HEK293 (cell line): ENCODE measurements at regions not wholly inside any gene's neighbourhood (a gene's known extent, or its start where the extent isn't known, plus 50 kb on each side); places are given as distances from the start of the nearest gene placed in this dataset.

Experiments used
- CTCF ChIA-PET: fragments of 350-600 bp; formaldehyde crosslinking; extraction: SDS; loops from one replicate; lab custom pipeline; 2021; ENCODE audit warnings: antibody characterized with exemption; lab: Yijun Ruan, JAX
- POLR2A ChIA-PET: fragments of 300-600 bp; formaldehyde crosslinking; extraction: SDS; loops from one replicate; lab custom pipeline; 2020; ENCODE audit warnings: antibody characterized with exemption, inconsistent platforms; lab: Yijun Ruan, JAX
- H3K27ac ChIP-seq: fragments of 200-500 bp; sonication (Bioruptor generic); 2 replicates; pipeline ENCODE4 v1.5.1; 2014; ENCODE audit warnings: low read depth, low read length, control low read depth, inconsistent platforms; ENCODE audit errors: extremely low read depth
- H3K36me3 ChIP-seq, 2 experiments: fragments of 200-500 bp in 1 of 2; sonication (Bioruptor generic) in 1 of 2; 1 replicate in 1 of 2; 2 replicates in 1 of 2; pipeline ENCODE4 v1.5.1; 2014 to 2017; ENCODE audit warnings: inconsistent platforms in 2 of 2, low read length in 2 of 2; ENCODE audit not compliant: control insufficient read depth in 2 of 2, insufficient read depth in 1 of 2
- H3K4me1 ChIP-seq: fragments of 200-500 bp; sonication (Bioruptor generic); 2 replicates; pipeline ENCODE4 v1.5.1; 2014; ENCODE audit warnings: mild to moderate bottlenecking, low read length, inconsistent platforms; ENCODE audit not compliant: control insufficient read depth, insufficient read depth
- H3K4me3 ChIP-seq: 2 replicates; pipeline ENCODE4 v1.5.1; 2011; ENCODE audit warnings: low read depth, mild to moderate bottlenecking, control low read depth, low read length, moderate library complexity
- H3K9me3 ChIP-seq: fragments of 200-500 bp; sonication (Bioruptor generic); 2 replicates; pipeline ENCODE4 v1.5.1; 2014; ENCODE audit warnings: low read depth, low read length, inconsistent platforms; ENCODE audit not compliant: control insufficient read depth, insufficient read depth
- KLF10 ChIP-seq: fragments of 450-650 bp; IDR thresholded peaks from 2 replicates; pipeline ENCODE4 v1.5.1; 2018; ENCODE audit warnings: missing biosample characterization, mild to moderate bottlenecking, missing genetic modification characterization
- MYNN ChIP-seq: fragments of 450-650 bp; formaldehyde crosslinking; IDR thresholded peaks from 2 replicates; pipeline ENCODE4 v1.5.1; 2016; ENCODE audit warnings: missing biosample characterization, missing genetic modification characterization, borderline replicate concordance
- SP2 ChIP-seq: fragments of 450-650 bp; formaldehyde crosslinking; IDR thresholded peaks from 2 replicates; pipeline ENCODE4 v1.5.1; 2016; ENCODE audit warnings: missing biosample characterization, missing genetic modification characterization
- WT1 ChIP-seq: fragments of 450-650 bp; formaldehyde crosslinking; IDR thresholded peaks from 2 replicates; pipeline ENCODE4 v1.5.1; 2016; ENCODE audit warnings: missing biosample characterization, missing genetic modification characterization
- ZBTB20 ChIP-seq: fragments of 450-650 bp; formaldehyde crosslinking; IDR thresholded peaks from 2 replicates; pipeline ENCODE4 v1.5.1; 2016; ENCODE audit warnings: missing biosample characterization, missing genetic modification characterization
- ZNF19 ChIP-seq: fragments of 450-650 bp; formaldehyde crosslinking; IDR thresholded peaks from 2 replicates; pipeline ENCODE4; 2016; ENCODE audit warnings: missing biosample characterization, missing genetic modification characterization, low read depth
- ZNF302 ChIP-seq: fragments of 450-650 bp; formaldehyde crosslinking; IDR thresholded peaks from 2 replicates; pipeline ENCODE4 v1.5.1; 2016; ENCODE audit warnings: missing biosample characterization, missing genetic modification characterization, low read depth
- ZNF341 ChIP-seq: fragments of 450-650 bp; formaldehyde crosslinking; IDR thresholded peaks from 2 replicates; pipeline ENCODE4; 2016; ENCODE audit warnings: low read depth, missing biosample characterization, missing genetic modification characterization
- ZNF37A ChIP-seq: fragments of 450-650 bp; IDR thresholded peaks from 2 replicates; pipeline ENCODE4 v1.5.1; 2018; ENCODE audit warnings: missing biosample characterization, missing genetic modification characterization
- ZNF404 ChIP-seq: fragments of 450-650 bp; formaldehyde crosslinking; IDR thresholded peaks from 2 replicates; pipeline ENCODE4 v1.5.1; 2017; ENCODE audit warnings: missing biosample characterization, missing genetic modification characterization
- ZNF510 ChIP-seq: fragments of 450-650 bp; formaldehyde crosslinking; IDR thresholded peaks from 2 replicates; pipeline ENCODE4 v1.5.1; 2018; ENCODE audit warnings: mild to moderate bottlenecking, missing genetic modification characterization, missing biosample characterization; ENCODE audit not compliant: insufficient replicate concordance
- ZNF514 ChIP-seq: fragments of 450-650 bp; formaldehyde crosslinking; IDR thresholded peaks from 2 replicates; pipeline ENCODE4 v1.5.1; 2016; ENCODE audit warnings: missing biosample characterization, missing genetic modification characterization
- ZNF521 ChIP-seq: fragments of 450-650 bp; formaldehyde crosslinking; IDR thresholded peaks from 2 replicates; pipeline ENCODE4 v1.5.1; 2017; ENCODE audit warnings: missing biosample characterization, mild to moderate bottlenecking, missing genetic modification characterization
- ZNF558 ChIP-seq: fragments of 450-650 bp; formaldehyde crosslinking; IDR thresholded peaks from 2 replicates; pipeline ENCODE4 v1.5.1; 2016; ENCODE audit warnings: missing biosample characterization, missing genetic modification characterization
- ZNF560 ChIP-seq: fragments of 450-650 bp; formaldehyde crosslinking; IDR thresholded peaks from 2 replicates; pipeline ENCODE4 v1.5.1; 2017; ENCODE audit warnings: missing biosample characterization, missing genetic modification characterization, borderline replicate concordance
- ZNF571 ChIP-seq: fragments of 450-650 bp; formaldehyde crosslinking; IDR thresholded peaks from 2 replicates; pipeline ENCODE4 v1.5.0; 2017; ENCODE audit warnings: missing biosample characterization, missing genetic modification characterization
- TF ChIP-seq, protein P1 (sequence below): fragments of 450-650 bp; formaldehyde crosslinking; IDR thresholded peaks from 2 replicates; pipeline ENCODE4 v1.5.1; 2016; ENCODE audit warnings: missing biosample characterization, missing genetic modification characterization, borderline replicate concordance
- TF ChIP-seq, protein P2 (sequence below): fragments of 450-650 bp; formaldehyde crosslinking; conservative IDR thresholded peaks from 2 replicates; pipeline ENCODE4 v1.5.1; 2016; ENCODE audit warnings: low read depth, missing biosample characterization, missing genetic modification characterization
- TF ChIP-seq, protein P3 (sequence below): fragments of 450-650 bp; formaldehyde crosslinking; IDR thresholded peaks from 2 replicates; pipeline ENCODE4 v1.5.1; 2016; ENCODE audit warnings: missing biosample characterization, missing genetic modification characterization
- TF ChIP-seq, protein P4 (sequence below): fragments of 450-650 bp; formaldehyde crosslinking; IDR thresholded peaks from 2 replicates; pipeline ENCODE4 v1.5.1; 2017; ENCODE audit warnings: missing biosample characterization, missing genetic modification characterization

DNA sequence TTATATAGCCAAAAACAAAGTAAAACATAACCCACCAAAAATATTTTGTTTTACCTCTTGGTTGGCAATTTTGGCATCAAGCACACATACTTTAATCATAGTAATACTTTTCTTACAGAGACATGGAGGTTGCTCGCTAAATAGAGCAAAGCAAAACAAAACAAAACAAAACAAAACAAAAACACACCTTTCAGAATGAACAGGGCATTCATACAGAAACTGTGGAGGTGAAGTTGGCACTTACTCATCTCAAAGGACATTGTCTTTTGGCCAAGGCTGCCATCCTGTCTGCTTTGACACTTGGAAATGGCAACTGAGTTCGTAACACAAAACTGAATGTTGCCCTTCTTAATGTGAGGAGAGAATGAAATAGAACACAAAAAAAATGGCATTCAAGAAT is 773.1 kb downstream of the USP25 start (continued):
- TF ChIP-seq, protein P1, sequence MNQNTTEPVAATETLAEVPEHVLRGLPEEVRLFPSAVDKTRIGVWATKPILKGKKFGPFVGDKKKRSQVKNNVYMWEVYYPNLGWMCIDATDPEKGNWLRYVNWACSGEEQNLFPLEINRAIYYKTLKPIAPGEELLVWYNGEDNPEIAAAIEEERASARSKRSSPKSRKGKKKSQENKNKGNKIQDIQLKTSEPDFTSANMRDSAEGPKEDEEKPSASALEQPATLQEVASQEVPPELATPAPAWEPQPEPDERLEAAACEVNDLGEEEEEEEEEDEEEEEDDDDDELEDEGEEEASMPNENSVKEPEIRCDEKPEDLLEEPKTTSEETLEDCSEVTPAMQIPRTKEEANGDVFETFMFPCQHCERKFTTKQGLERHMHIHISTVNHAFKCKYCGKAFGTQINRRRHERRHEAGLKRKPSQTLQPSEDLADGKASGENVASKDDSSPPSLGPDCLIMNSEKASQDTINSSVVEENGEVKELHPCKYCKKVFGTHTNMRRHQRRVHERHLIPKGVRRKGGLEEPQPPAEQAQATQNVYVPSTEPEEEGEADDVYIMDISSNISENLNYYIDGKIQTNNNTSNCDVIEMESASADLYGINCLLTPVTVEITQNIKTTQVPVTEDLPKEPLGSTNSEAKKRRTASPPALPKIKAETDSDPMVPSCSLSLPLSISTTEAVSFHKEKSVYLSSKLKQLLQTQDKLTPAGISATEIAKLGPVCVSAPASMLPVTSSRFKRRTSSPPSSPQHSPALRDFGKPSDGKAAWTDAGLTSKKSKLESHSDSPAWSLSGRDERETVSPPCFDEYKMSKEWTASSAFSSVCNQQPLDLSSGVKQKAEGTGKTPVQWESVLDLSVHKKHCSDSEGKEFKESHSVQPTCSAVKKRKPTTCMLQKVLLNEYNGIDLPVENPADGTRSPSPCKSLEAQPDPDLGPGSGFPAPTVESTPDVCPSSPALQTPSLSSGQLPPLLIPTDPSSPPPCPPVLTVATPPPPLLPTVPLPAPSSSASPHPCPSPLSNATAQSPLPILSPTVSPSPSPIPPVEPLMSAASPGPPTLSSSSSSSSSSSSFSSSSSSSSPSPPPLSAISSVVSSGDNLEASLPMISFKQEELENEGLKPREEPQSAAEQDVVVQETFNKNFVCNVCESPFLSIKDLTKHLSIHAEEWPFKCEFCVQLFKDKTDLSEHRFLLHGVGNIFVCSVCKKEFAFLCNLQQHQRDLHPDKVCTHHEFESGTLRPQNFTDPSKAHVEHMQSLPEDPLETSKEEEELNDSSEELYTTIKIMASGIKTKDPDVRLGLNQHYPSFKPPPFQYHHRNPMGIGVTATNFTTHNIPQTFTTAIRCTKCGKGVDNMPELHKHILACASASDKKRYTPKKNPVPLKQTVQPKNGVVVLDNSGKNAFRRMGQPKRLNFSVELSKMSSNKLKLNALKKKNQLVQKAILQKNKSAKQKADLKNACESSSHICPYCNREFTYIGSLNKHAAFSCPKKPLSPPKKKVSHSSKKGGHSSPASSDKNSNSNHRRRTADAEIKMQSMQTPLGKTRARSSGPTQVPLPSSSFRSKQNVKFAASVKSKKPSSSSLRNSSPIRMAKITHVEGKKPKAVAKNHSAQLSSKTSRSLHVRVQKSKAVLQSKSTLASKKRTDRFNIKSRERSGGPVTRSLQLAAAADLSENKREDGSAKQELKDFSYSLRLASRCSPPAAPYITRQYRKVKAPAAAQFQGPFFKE (tag by site-specific recombination), result no peak
- TF ChIP-seq ZNF521 (no peak), WT1 (tag by site-specific recombination) (no peak), ZNF341 (tag by site-specific recombination) (no peak)
- TF ChIP-seq, all 188 proteins: peak for 0

DNA sequence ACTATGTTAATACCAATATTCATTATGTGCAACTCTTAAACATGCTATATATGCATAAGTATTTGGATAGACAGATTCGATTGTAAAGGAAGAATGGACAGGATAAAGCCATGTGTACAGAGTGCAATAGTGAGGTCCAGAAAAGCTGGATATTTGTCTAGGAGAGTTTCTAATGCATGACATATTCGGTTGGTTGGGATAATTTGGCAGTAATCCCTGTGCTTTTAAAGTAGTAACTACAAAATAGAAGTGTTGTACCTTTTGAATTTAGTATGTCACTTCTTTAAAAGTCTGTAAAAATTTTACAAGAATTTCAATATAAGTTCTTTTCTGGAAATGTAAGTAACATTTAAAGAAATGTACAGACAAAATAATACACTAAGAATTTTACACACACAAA is 774.5 kb downstream of the USP25 start:
- TF ChIP-seq ZNF571 (no peak), ZNF560 (tag by site-specific recombination) (no peak), ZNF341 (tag by site-specific recombination) (no peak), ZNF19 (no peak), ZNF558 (tag by site-specific recombination) (no peak), ZNF404 (no peak), ZNF302 (tag by site-specific recombination) (no peak), MYNN (no peak), KLF10 (tag by site-specific recombination) (no peak), ZNF37A (no peak), ZBTB20 (tag by site-specific recombination) (no peak), ZNF510 (no peak), SP2 (tag by site-specific recombination) (no peak), ZNF514 (tag by site-specific recombination) (no peak)
- TF ChIP-seq, protein P2, sequence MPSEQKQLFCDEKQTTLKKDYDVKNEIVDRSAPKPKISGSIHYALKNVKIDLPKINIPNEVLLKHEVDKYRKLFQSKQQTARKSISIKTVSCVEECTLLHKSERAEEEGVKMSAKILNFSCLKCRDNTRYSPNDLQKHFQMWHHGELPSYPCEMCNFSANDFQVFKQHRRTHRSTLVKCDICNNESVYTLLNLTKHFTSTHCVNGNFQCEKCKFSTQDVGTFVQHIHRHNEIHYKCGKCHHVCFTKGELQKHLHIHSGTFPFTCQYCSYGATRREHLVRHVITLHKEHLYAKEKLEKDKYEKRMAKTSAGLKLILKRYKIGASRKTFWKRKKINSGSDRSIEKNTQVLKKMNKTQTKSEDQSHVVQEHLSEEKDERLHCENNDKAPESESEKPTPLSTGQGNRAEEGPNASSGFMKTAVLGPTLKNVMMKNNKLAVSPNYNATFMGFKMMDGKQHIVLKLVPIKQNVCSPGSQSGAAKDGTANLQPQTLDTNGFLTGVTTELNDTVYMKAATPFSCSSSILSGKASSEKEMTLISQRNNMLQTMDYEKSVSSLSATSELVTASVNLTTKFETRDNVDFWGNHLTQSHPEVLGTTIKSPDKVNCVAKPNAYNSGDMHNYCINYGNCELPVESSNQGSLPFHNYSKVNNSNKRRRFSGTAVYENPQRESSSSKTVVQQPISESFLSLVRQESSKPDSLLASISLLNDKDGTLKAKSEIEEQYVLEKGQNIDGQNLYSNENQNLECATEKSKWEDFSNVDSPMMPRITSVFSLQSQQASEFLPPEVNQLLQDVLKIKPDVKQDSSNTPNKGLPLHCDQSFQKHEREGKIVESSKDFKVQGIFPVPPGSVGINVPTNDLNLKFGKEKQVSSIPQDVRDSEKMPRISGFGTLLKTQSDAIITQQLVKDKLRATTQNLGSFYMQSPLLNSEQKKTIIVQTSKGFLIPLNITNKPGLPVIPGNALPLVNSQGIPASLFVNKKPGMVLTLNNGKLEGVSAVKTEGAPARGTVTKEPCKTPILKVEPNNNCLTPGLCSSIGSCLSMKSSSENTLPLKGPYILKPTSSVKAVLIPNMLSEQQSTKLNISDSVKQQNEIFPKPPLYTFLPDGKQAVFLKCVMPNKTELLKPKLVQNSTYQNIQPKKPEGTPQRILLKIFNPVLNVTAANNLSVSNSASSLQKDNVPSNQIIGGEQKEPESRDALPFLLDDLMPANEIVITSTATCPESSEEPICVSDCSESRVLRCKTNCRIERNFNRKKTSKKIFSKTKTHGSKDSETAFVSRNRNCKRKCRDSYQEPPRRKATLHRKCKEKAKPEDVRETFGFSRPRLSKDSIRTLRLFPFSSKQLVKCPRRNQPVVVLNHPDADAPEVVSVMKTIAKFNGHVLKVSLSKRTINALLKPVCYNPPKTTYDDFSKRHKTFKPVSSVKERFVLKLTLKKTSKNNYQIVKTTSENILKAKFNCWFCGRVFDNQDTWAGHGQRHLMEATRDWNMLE (tag by site-specific recombination), result no peak
- TF ChIP-seq, protein P3, sequence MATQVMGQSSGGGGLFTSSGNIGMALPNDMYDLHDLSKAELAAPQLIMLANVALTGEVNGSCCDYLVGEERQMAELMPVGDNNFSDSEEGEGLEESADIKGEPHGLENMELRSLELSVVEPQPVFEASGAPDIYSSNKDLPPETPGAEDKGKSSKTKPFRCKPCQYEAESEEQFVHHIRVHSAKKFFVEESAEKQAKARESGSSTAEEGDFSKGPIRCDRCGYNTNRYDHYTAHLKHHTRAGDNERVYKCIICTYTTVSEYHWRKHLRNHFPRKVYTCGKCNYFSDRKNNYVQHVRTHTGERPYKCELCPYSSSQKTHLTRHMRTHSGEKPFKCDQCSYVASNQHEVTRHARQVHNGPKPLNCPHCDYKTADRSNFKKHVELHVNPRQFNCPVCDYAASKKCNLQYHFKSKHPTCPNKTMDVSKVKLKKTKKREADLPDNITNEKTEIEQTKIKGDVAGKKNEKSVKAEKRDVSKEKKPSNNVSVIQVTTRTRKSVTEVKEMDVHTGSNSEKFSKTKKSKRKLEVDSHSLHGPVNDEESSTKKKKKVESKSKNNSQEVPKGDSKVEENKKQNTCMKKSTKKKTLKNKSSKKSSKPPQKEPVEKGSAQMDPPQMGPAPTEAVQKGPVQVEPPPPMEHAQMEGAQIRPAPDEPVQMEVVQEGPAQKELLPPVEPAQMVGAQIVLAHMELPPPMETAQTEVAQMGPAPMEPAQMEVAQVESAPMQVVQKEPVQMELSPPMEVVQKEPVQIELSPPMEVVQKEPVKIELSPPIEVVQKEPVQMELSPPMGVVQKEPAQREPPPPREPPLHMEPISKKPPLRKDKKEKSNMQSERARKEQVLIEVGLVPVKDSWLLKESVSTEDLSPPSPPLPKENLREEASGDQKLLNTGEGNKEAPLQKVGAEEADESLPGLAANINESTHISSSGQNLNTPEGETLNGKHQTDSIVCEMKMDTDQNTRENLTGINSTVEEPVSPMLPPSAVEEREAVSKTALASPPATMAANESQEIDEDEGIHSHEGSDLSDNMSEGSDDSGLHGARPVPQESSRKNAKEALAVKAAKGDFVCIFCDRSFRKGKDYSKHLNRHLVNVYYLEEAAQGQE (tag by site-specific recombination), result no peak
- TF ChIP-seq, protein P4, sequence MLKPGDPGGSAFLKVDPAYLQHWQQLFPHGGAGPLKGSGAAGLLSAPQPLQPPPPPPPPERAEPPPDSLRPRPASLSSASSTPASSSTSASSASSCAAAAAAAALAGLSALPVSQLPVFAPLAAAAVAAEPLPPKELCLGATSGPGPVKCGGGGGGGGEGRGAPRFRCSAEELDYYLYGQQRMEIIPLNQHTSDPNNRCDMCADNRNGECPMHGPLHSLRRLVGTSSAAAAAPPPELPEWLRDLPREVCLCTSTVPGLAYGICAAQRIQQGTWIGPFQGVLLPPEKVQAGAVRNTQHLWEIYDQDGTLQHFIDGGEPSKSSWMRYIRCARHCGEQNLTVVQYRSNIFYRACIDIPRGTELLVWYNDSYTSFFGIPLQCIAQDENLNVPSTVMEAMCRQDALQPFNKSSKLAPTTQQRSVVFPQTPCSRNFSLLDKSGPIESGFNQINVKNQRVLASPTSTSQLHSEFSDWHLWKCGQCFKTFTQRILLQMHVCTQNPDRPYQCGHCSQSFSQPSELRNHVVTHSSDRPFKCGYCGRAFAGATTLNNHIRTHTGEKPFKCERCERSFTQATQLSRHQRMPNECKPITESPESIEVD (tag by site-specific recombination), result no peak
- Histone ChIP-seq H3K27ac (no peak overlapping the region), H3K4me1 (no peaks in the 10 kb centered on the region), H3K4me3 (no peak overlapping the region), H3K36me3 (no peaks in the 10 kb centered on the region), H3K9me3 (no peaks in the 10 kb centered on the region)
- CTCF ChIA-PET, result no interaction called here
- POLR2A ChIA-PET, result no interaction called here
